ENCODE measurements at regions not wholly inside any gene's neighbourhood (a gene's known extent, or its start where the extent isn't known, plus 50 kb on each side); places are given as distances from the start of the nearest gene placed in this dataset.

- Mint-ChIP-seq H3K36me3 (ENCODE audit: low read depth) (no peaks in the 10 kb centered on the region), H3K27ac (no peak overlapping the region), H3K27me3 (ENCODE audit: insufficient read depth) (peaks cover 4% of the 10 kb centered on the region), H3K9me3 (no peaks in the 10 kb centered on the region), H3K4me1 (ENCODE audit: low read depth) (no peaks in the 10 kb centered on the region), H3K4me3 (no peak overlapping the region)
- intact Hi-C loops (cut with micrococcal nuclease): no loop called here
- no peak for DNase-seq (ENCODE audit: low spot score)
These were observed 84.5 kb upstream of the RTL1 start for GRCh38 chr14:100988011-100988410.

DNA sequence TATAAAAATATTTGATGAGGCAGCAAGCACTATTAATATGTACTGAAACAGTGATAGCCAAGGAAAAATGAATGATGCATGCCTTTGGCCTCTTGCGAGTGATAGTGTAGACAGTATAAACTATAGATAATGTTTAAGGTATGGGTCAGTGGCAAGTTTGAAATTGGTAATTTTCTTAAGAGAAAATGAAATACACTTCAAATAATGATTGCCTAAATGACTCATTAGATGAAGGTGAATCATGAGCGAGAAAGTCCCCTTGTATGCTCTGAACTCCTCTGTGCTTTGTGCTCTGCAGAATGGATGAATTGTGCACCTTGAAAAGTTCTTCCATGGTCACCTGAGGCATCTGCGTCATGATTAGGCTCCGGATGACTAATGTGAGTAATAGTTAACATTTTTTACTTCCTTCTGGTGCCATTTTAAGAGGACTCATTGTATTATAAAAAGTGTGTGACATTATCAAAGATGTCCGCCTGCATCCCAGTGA lies 84.9 kb upstream of the RTL1 start:
- intact Hi-C loops (cut with micrococcal nuclease): no loop called here
- Mint-ChIP-seq H3K4me1 (ENCODE audit: low read depth) (no peaks in the 10 kb centered on the region), H3K4me3 (no peak overlapping the region), H3K36me3 (ENCODE audit: low read depth) (no peaks in the 10 kb centered on the region), H3K9me3 (no peaks in the 10 kb centered on the region), H3K27me3 (ENCODE audit: insufficient read depth) (peaks cover 4% of the 10 kb centered on the region), H3K27ac (no peak overlapping the region)
- DNase-seq (ENCODE audit: low spot score): no peak

DNA sequence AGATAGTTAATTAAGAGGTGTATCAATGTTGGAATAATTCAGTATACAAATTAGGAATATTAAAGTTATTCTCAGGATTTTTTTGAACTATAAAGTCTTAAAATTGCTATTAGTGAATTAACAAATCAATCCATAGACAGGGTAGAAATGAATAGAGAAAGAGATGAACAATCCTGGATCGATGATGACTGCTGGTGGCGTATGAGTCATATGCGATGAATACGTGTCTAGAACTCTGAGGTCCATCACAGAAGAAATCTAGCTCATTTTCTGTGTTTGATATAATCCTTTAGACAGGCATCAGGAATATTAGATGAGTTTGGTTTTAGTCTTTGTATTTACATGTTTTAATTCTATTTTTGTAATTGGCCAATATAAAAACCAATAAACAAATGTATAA lies 85.4 kb upstream of the RTL1 start:
- Mint-ChIP-seq H3K36me3 (ENCODE audit: low read depth) (no peaks in the 10 kb centered on the region), H3K27me3 (ENCODE audit: insufficient read depth) (peaks cover 4% of the 10 kb centered on the region), H3K27ac (no peak overlapping the region), H3K4me3 (no peak overlapping the region), H3K9me3 (no peaks in the 10 kb centered on the region), H3K4me1 (ENCODE audit: low read depth) (no peaks in the 10 kb centered on the region)
- no peak for DNase-seq (ENCODE audit: low spot score)
- intact Hi-C loops (cut with micrococcal nuclease): no loop called here

- Mint-ChIP-seq H3K36me3 (ENCODE audit: low read depth) (no peaks in the 10 kb centered on the region), H3K9me3 (no peaks in the 10 kb centered on the region), H3K27me3 (ENCODE audit: insufficient read depth) (peaks cover 4% of the 10 kb centered on the region), H3K4me3 (no peak overlapping the region), H3K27ac (no peak overlapping the region), H3K4me1 (ENCODE audit: low read depth) (no peaks in the 10 kb centered on the region)
- DNase-seq (ENCODE audit: low spot score): no peak
- intact Hi-C loops (cut with micrococcal nuclease): no loop called here
These were observed 86.4 kb upstream of the RTL1 start for GRCh38 chr14:100989924-100990323.

DNA sequence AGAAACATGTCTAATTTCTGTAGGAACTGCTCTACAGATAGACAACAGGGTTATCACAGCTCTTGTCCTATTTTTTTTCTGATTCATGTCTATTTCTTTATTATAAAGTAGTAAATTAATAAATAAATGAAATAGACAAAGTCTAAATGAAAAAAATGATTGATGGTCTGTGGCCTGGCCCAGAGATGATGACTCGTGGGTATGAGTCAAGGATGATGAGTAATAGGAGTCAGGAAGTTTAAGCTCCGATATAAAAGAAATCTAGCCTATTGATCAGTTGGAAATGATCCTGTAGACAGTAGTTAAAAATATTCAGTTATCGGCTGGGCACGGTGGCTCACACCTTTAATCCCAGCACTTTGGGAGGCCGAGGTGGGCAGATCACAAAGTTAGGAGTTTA lies 90.6 kb upstream of the RTL1 start:
- intact Hi-C loops (cut with micrococcal nuclease): no loop called here
- H3K27ac Mint-ChIP-seq: no peak overlapping the region
- H3K4me3 Mint-ChIP-seq: no peak overlapping the region
- peaks cover 1% of the 10 kb centered on the region for H3K27me3 Mint-ChIP-seq (ENCODE audit: insufficient read depth)
- no peaks in the 10 kb centered on the region for H3K36me3 Mint-ChIP-seq (ENCODE audit: low read depth)
- DNase-seq (ENCODE audit: low spot score): no peak
- no peaks in the 10 kb centered on the region for H3K9me3 Mint-ChIP-seq
- H3K4me1 Mint-ChIP-seq (ENCODE audit: low read depth): no peaks in the 10 kb centered on the region

- no peak overlapping the region for H3K4me3 Mint-ChIP-seq
- intact Hi-C loops (cut with micrococcal nuclease): no loop called here
- H3K9me3 Mint-ChIP-seq: no peaks in the 10 kb centered on the region
These were observed 91.3 kb upstream of the RTL1 start for GRCh38 chr14:100994756-100995330.

DNA sequence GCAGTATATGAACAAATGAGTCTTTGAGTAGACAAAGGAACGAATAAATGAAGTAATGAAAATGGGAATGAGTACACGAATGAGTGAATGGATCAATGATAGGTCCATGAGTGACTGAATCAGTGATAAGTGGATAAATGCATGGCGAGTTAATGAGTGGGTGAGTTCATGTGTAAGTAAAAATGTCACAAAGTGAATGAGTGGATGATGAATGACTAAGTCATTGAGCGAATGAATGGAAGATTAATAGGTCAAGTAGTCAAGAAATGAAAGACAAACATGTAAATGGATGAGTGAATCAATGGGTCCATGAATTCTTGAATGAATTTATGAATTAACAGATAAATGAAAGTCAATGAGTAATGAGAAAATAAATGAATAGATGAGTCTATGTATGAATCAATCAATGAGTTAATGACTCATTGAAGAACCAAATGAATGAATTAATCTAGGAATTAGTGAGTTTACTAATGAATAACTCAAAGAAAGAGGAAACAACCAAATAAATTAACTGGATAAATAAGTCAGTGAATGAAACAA lies 97.3 kb upstream of the RTL1 start:
- Mint-ChIP-seq H3K9me3 (no peaks in the 10 kb centered on the region), H3K36me3 (ENCODE audit: low read depth) (no peaks in the 10 kb centered on the region), H3K4me1 (ENCODE audit: low read depth) (no peaks in the 10 kb centered on the region), H3K27me3 (ENCODE audit: insufficient read depth) (peaks cover 4% of the 10 kb centered on the region), H3K4me3 (no peak overlapping the region), H3K27ac (no peak overlapping the region)
- no peak for DNase-seq (ENCODE audit: low spot score)
- intact Hi-C loops (cut with micrococcal nuclease): no loop called here

More at GRCh38 chr14:100994756-100995330, 91.3 kb upstream of the RTL1 start:
- H3K4me1 Mint-ChIP-seq (ENCODE audit: low read depth): no peaks in the 10 kb centered on the region
- H3K27me3 Mint-ChIP-seq (ENCODE audit: insufficient read depth): peaks cover 1% of the 10 kb centered on the region
- H3K27ac Mint-ChIP-seq: no peak overlapping the region
- DNase-seq (ENCODE audit: low spot score): no peak
- no peaks in the 10 kb centered on the region for H3K36me3 Mint-ChIP-seq (ENCODE audit: low read depth)

- Mint-ChIP-seq H3K27me3 (ENCODE audit: insufficient read depth) (peaks cover 4% of the 10 kb centered on the region), H3K4me3 (no peak overlapping the region)
These were observed 98.0 kb upstream of the RTL1 start for GRCh38 chr14:101001311-101002069.

DNA sequence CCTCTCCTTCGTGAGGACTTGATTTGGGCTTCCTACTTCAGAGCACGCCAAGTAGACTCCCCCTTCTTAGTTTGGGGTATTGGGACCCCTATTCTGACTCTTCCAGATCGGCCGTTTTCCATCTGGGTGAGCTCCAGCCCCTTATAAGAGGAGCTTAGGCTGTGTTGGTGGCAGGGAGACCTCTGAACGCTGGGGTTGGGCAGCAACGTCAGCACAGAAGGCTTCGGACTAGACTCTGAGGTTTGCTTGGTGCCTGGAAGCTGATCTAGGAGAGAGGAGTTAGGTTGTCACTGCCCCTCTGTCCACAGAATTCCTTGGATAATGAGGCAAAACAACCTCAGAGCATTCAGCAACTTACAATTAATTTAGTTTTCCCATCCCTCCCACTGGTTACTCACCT lies 99.2 kb upstream of the RTL1 start:
- Mint-ChIP-seq H3K4me3 (no peak overlapping the region), H3K9me3 (no peaks in the 10 kb centered on the region), H3K4me1 (ENCODE audit: low read depth) (no peaks in the 10 kb centered on the region), H3K27ac (no peak overlapping the region), H3K27me3 (ENCODE audit: insufficient read depth) (peaks cover 4% of the 10 kb centered on the region), H3K36me3 (ENCODE audit: low read depth) (no peaks in the 10 kb centered on the region)
- intact Hi-C loops (cut with micrococcal nuclease): no loop called here
- no peak for DNase-seq (ENCODE audit: low spot score)

More at GRCh38 chr14:101001311-101002069, 98.0 kb upstream of the RTL1 start:
- intact Hi-C loops (cut with micrococcal nuclease): no loop called here
- no peaks in the 10 kb centered on the region for H3K9me3 Mint-ChIP-seq
- no peaks in the 10 kb centered on the region for H3K4me1 Mint-ChIP-seq (ENCODE audit: low read depth)
- H3K36me3 Mint-ChIP-seq (ENCODE audit: low read depth): no peaks in the 10 kb centered on the region
- H3K27ac Mint-ChIP-seq: no peak overlapping the region
- no peak for DNase-seq (ENCODE audit: low spot score)

DNA sequence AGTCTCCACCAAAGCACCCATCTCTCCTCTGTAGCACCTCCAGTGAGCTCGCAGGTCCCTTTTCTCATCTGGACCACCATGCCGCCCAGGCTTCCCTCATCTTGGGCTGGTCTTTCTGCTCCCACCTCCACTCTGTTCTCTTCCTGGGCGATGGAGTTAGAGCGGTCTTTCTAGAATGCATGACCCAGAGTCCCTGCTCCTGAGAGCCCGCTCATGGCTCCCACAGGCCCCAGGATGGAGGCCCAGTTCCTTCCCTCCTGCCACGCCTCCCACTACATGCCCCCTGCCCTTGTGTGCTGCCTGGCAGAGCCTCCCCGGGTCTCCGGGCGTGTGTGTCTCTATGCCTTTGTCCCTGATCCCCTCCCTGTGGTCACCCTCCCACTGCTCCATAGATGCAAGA lies 100.7 kb upstream of the RTL1 start:
- H3K9me3 Mint-ChIP-seq: no peaks in the 10 kb centered on the region
- H3K4me1 Mint-ChIP-seq (ENCODE audit: low read depth): no peaks in the 10 kb centered on the region
- no peak overlapping the region for H3K27ac Mint-ChIP-seq
- H3K4me3 Mint-ChIP-seq: no peak overlapping the region
- DNase-seq (ENCODE audit: low spot score): no peak
- intact Hi-C loops (cut with micrococcal nuclease): no loop called here
- peaks cover 4% of the 10 kb centered on the region for H3K27me3 Mint-ChIP-seq (ENCODE audit: insufficient read depth)
- H3K36me3 Mint-ChIP-seq (ENCODE audit: low read depth): no peaks in the 10 kb centered on the region

- Mint-ChIP-seq H3K4me3 (no peak overlapping the region), H3K9me3 (no peaks in the 10 kb centered on the region), H3K27ac (no peak overlapping the region), H3K36me3 (ENCODE audit: low read depth) (no peaks in the 10 kb centered on the region), H3K27me3 (ENCODE audit: insufficient read depth) (peaks cover 4% of the 10 kb centered on the region), H3K4me1 (ENCODE audit: low read depth) (no peaks in the 10 kb centered on the region)
- intact Hi-C loops (cut with micrococcal nuclease): no loop called here
- no peak for DNase-seq (ENCODE audit: low spot score)
These were observed 101.4 kb upstream of the RTL1 start for GRCh38 chr14:101004954-101005353.

GRCh38 chr14:101005447-101005846 lies 101.9 kb upstream of the RTL1 start:
- DNase-seq (ENCODE audit: low spot score): no peak
- Mint-ChIP-seq H3K9me3 (no peaks in the 10 kb centered on the region), H3K27ac (no peak overlapping the region), H3K4me3 (no peak overlapping the region), H3K4me1 (ENCODE audit: low read depth) (no peaks in the 10 kb centered on the region), H3K36me3 (ENCODE audit: low read depth) (no peaks in the 10 kb centered on the region), H3K27me3 (ENCODE audit: insufficient read depth) (peaks cover 4% of the 10 kb centered on the region)
- intact Hi-C loops (cut with micrococcal nuclease): no loop called here

DNA sequence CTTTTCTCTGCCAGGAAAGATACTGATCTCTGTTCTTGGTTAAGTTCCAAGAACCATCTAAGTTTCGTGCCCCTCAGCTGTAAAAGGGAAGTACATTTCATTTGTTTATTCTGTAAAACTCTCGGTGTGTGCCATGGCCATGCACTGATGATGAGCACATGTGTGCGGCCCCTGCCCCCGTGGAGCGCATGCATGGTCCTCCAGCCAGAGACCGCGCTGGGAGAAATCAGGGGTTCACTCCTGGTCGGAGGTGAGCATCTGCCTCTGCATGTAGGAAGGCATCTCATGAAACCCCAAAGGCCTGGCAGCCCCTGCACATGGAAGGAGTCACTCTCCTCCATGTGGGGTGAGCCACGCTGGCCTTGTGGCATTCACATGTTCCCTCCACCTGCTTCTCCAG lies 102.5 kb upstream of the RTL1 start:
- intact Hi-C loops (cut with micrococcal nuclease): no loop called here
- Mint-ChIP-seq H3K4me1 (ENCODE audit: low read depth) (no peaks in the 10 kb centered on the region), H3K9me3 (no peaks in the 10 kb centered on the region), H3K4me3 (no peak overlapping the region), H3K27ac (no peak overlapping the region), H3K36me3 (ENCODE audit: low read depth) (no peaks in the 10 kb centered on the region), H3K27me3 (ENCODE audit: insufficient read depth) (peaks cover 2% of the 10 kb centered on the region)
- no peak for DNase-seq (ENCODE audit: low spot score)

Measured in activated T-helper 1 cell treated with anti-CD3 and anti-CD28 coated beads, Interleukin-12 subunit alpha, Interleukin-12 subunit beta, Interleukin-2, Interleukin-4 antibody, amounts not matched to agents 30 ng/mL and 10 ng/mL and 1 ng/mL, durations not matched to agents 14 hours and 24 hours and 36 hours (primary cell).